ENCODE measurements at regions not wholly inside any gene's neighbourhood (a gene's known extent, or its start where the extent isn't known, plus 50 kb on each side); places are given as distances from the start of the nearest gene placed in this dataset.

DNA sequence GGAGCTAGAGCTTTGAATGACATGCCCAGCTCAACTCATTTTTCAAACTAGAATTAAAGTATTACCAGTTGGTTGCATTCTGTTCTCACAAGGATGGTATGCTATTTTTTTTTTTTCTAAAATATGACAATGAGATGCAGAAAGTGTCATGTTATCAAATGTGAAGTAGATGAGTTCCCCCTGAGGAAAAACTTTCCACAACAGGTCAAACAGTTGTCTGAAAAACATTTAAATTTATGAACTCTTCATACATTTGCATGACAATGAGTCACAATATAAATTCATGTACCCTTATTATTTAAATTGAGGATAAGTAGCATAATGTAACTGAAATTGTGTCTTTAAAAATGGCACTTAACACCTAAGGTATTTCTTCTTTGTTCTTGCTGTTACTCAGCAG, 1720.5 kb upstream of the NUDT12 start:
- H3K4me1 Mint-ChIP-seq = no peaks in the 10 kb centered on the region
- ATAC-seq (ENCODE audit: low read depth) = no peak
- Histone ChIP-seq H4K20me1 (ENCODE audit: control insufficient read depth, insufficient read depth, low read length, poor library complexity, severe bottlenecking) (no peaks in the 10 kb centered on the region), H3K9ac (ENCODE audit: low read length) (no peak overlapping the region), H3K27ac (ENCODE audit: low read length in 2 of 2) (no peak overlapping the region), H3K4me1 (ENCODE audit: control insufficient read depth in 2 of 2, insufficient read depth in 2 of 2, low read length in 2 of 2) (no peaks in the 10 kb centered on the region), H3K9me3 (ENCODE audit: control extremely low read depth in 1 of 3, control insufficient read depth in 2 of 3, insufficient read depth in 1 of 3, low read length in 2 of 3) (no peaks in the 10 kb centered on the region), H3K27me3 (replicated peaks in 1 of 4; ENCODE audit: control extremely low read depth in 1 of 4, control insufficient read depth in 3 of 4, insufficient read depth in 4 of 4, low read length in 3 of 4) (no peaks in the 10 kb centered on the region), H3K36me3 (replicated peaks in 1 of 2; ENCODE audit: control extremely low read depth in 1 of 2, control insufficient read depth in 1 of 2, extremely low read depth in 1 of 2, insufficient read depth in 2 of 2, low read length in 1 of 2) (no peaks in the 10 kb centered on the region), H2AFZ (ENCODE audit: insufficient read depth, low read depth, low read length, poor library complexity, severe bottlenecking) (no peak overlapping the region), H3K4me3 (ENCODE audit: control extremely low read depth in 1 of 5, extremely low read depth in 1 of 5, insufficient read depth in 1 of 5, low read depth in 2 of 5, low read length in 4 of 5) (no peak overlapping the region), H3K79me2 (ENCODE audit: control insufficient read depth, insufficient read depth, low read length) (no peaks in the 10 kb centered on the region), H3K4me2 (replicated peaks; ENCODE audit: low read depth, low read length, poor library complexity, severe bottlenecking) (no peak overlapping the region)
- no peak overlapping the region for H3K4me3 Mint-ChIP-seq
- no peaks in the 10 kb centered on the region for H3K27me3 Mint-ChIP-seq
- no peak for TF ChIP-seq CTCF (IDR thresholded peaks at IDR 0.05)
- TF ChIP-seq EZH2 (IDR thresholded peaks at IDR 0.05; ENCODE audit: borderline replicate concordance, insufficient read depth, low read depth, low read length, poor library complexity, severe bottlenecking) = no peak
- no peak for DNase-seq
- intact Hi-C loops (cut with micrococcal nuclease) = no loop called here
- CTCF ChIA-PET = no interaction called here
- POLR2A ChIA-PET = no interaction called here
- no peak overlapping the region for H3K27ac Mint-ChIP-seq
- no peaks in the 10 kb centered on the region for H3K9me3 Mint-ChIP-seq (ENCODE audit: insufficient read depth)

DNA sequence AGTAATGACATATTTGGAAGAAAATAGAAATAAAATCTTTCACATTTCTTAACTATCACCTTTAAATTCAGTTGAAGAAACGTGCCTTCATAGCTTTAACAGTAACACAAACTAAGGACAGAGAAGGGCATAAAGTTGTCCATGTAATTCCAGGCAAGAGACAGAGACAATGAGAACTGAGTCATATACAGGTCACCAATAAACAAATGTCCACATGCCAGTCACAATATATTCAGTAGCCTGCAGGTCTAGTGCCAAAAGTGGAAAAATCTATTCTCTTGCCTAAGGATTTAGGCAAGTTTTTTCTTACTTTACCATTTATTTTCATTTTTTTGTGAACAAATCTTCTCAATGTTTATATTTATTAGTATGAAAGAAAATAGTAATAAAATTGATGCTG, 1711.5 kb upstream of the NUDT12 start:
- Mint-ChIP-seq H3K27me3 (no peaks in the 10 kb centered on the region), H3K4me1 (no peaks in the 10 kb centered on the region), H3K27ac (no peak overlapping the region), H3K4me3 (no peak overlapping the region), H3K9me3 (ENCODE audit: insufficient read depth) (no peaks in the 10 kb centered on the region)
- Histone ChIP-seq H3K4me2 (replicated peaks; ENCODE audit: low read depth, low read length, poor library complexity, severe bottlenecking) (no peak overlapping the region), H3K9me3 (ENCODE audit: control extremely low read depth in 1 of 3, control insufficient read depth in 2 of 3, insufficient read depth in 1 of 3, low read length in 2 of 3) (peaks cover 0 to 1% (median 0%) of the 10 kb centered on the region in 3 donors), H3K4me1 (ENCODE audit: control insufficient read depth in 2 of 2, insufficient read depth in 2 of 2, low read length in 2 of 2) (no peaks in the 10 kb centered on the region), H3K4me3 (ENCODE audit: control extremely low read depth in 1 of 5, extremely low read depth in 1 of 5, insufficient read depth in 1 of 5, low read depth in 2 of 5, low read length in 4 of 5) (no peak overlapping the region), H3K27ac (ENCODE audit: low read length in 2 of 2) (no peak overlapping the region), H3K79me2 (ENCODE audit: control insufficient read depth, insufficient read depth, low read length) (no peaks in the 10 kb centered on the region), H3K9ac (ENCODE audit: low read length) (no peak overlapping the region), H3K36me3 (replicated peaks in 1 of 2; ENCODE audit: control extremely low read depth in 1 of 2, control insufficient read depth in 1 of 2, extremely low read depth in 1 of 2, insufficient read depth in 2 of 2, low read length in 1 of 2) (no peaks in the 10 kb centered on the region), H3K27me3 (replicated peaks in 1 of 4; ENCODE audit: control extremely low read depth in 1 of 4, control insufficient read depth in 3 of 4, insufficient read depth in 4 of 4, low read length in 3 of 4) (no peaks in the 10 kb centered on the region), H2AFZ (ENCODE audit: insufficient read depth, low read depth, low read length, poor library complexity, severe bottlenecking) (no peak overlapping the region), H4K20me1 (ENCODE audit: control insufficient read depth, insufficient read depth, low read length, poor library complexity, severe bottlenecking) (no peaks in the 10 kb centered on the region)
- ATAC-seq (ENCODE audit: low read depth) = no peak
- intact Hi-C loops (cut with micrococcal nuclease) = no loop called here
- ChIA-PET POLR2A (no interaction called here), CTCF (no interaction called here)
- DNase-seq = no peak
- no peak for TF ChIP-seq EZH2 (IDR thresholded peaks at IDR 0.05; ENCODE audit: borderline replicate concordance, insufficient read depth, low read depth, low read length, poor library complexity, severe bottlenecking)
- TF ChIP-seq CTCF (IDR thresholded peaks at IDR 0.05) = no peak
- WGBS (ENCODE audit: insufficient coverage) = no CpG with 5 or more reads among the region's 1 CpG
